ENCODE measurements at regions not wholly inside any gene's neighbourhood (a gene's known extent, or its start where the extent isn't known, plus 50 kb on each side); places are given as distances from the start of the nearest gene placed in this dataset.

- WGBS = 87% methylated on average over 2 of the region's 2 CpGs
- no peak for DNase-seq (ENCODE audit: low spot score)
- H3K9me3 ChIP-seq (ENCODE audit: control insufficient read depth in 4 of 4, low read length in 3 of 4) = peaks cover 0 to 2% (median 0%) of the 10 kb centered on the region in 4 donors
- H3K36me3 ChIP-seq (ENCODE audit: control insufficient read depth in 4 of 4, insufficient read depth in 3 of 4, low read depth in 1 of 4, low read length in 3 of 4) = no peaks in the 10 kb centered on the region
- no peak overlapping the region for H3K9ac ChIP-seq (ENCODE audit: low read depth in 1 of 2, low read length in 2 of 2)
- H3K4me1 ChIP-seq (ENCODE audit: control insufficient read depth in 4 of 4, insufficient read depth in 4 of 4, low read length in 3 of 4) = peaks cover 0 to 5% (median under 1%) of the 10 kb centered on the region in 4 donors
- peaks cover 0 to 2% (median 0%) of the 10 kb centered on the region in 4 donors for H3K27me3 ChIP-seq (ENCODE audit: control insufficient read depth in 4 of 4, insufficient read depth in 4 of 4, low read length in 3 of 4)
- TF ChIP-seq REST (IDR thresholded peaks at IDR 0.05) (no peak), JUND (IDR thresholded peaks at IDR 0.05) (no peak), FOXA2 (IDR thresholded peaks at IDR 0.05) (no peak), FOXA1 (IDR thresholded peaks at IDR 0.05) (no peak), ATF3 (IDR thresholded peaks at IDR 0.05) (no peak), HNF4G (IDR thresholded peaks at IDR 0.05) (no peak)
- no peak overlapping the region for H3K4me3 ChIP-seq (ENCODE audit: low read depth in 1 of 3, low read length in 3 of 3)
- H3K27ac ChIP-seq (ENCODE audit: low read depth in 1 of 2, low read length in 2 of 2) = no peak overlapping the region
Measured at GRCh38 chr12:14135996-14136395, 154.6 kb upstream of the GRIN2B start.

- TF ChIP-seq SP1 (IDR thresholded peaks at IDR 0.05) (no peak), RXRA (IDR thresholded peaks at IDR 0.05) (no peak), CTCF (IDR thresholded peaks at IDR 0.05; ENCODE audit: low read depth, low read length, missing input control) (no peak)
- WGBS = 75% methylated on average over 6 of the region's 6 CpGs
- no peaks in the 10 kb centered on the region for H3K36me3 ChIP-seq (ENCODE audit: control insufficient read depth in 4 of 4, insufficient read depth in 3 of 4, low read depth in 1 of 4, low read length in 3 of 4)
- peaks cover 0 to 2% (median 0%) of the 10 kb centered on the region in 4 donors for H3K27me3 ChIP-seq (ENCODE audit: control insufficient read depth in 4 of 4, insufficient read depth in 4 of 4, low read length in 3 of 4)
- H3K4me1 ChIP-seq (ENCODE audit: control insufficient read depth in 4 of 4, insufficient read depth in 4 of 4, low read length in 3 of 4) = peaks cover 0 to 5% (median under 1%) of the 10 kb centered on the region in 4 donors
- H3K9ac ChIP-seq (ENCODE audit: low read depth in 1 of 2, low read length in 2 of 2) = no peak overlapping the region
- H3K9me3 ChIP-seq (ENCODE audit: control insufficient read depth in 4 of 4, low read length in 3 of 4) = peaks cover 0 to 2% (median 0%) of the 10 kb centered on the region in 4 donors
- no peak overlapping the region for H3K27ac ChIP-seq (ENCODE audit: low read depth in 1 of 2, low read length in 2 of 2)
- no peak for DNase-seq (ENCODE audit: low spot score)
- H3K4me3 ChIP-seq (ENCODE audit: low read depth in 1 of 3, low read length in 3 of 3) = no peak overlapping the region
Measured at GRCh38 chr12:14138495-14138894, 157.1 kb upstream of the GRIN2B start.

- H3K36me3 ChIP-seq (ENCODE audit: control insufficient read depth in 4 of 4, insufficient read depth in 3 of 4, low read depth in 1 of 4, low read length in 3 of 4) = no peaks in the 10 kb centered on the region
- H3K4me3 ChIP-seq (ENCODE audit: low read depth in 1 of 3, low read length in 3 of 3) = no peak overlapping the region
- no peaks in the 10 kb centered on the region for H3K27me3 ChIP-seq (ENCODE audit: control insufficient read depth in 4 of 4, insufficient read depth in 4 of 4, low read length in 3 of 4)
- DNase-seq (ENCODE audit: low spot score) = no peak
- no peak overlapping the region for H3K9ac ChIP-seq (ENCODE audit: low read depth in 1 of 2, low read length in 2 of 2)
- H3K4me1 ChIP-seq (ENCODE audit: control insufficient read depth in 4 of 4, insufficient read depth in 4 of 4, low read length in 3 of 4) = no peaks in the 10 kb centered on the region
- TF ChIP-seq SP1 (IDR thresholded peaks at IDR 0.05) (no peak), JUND (IDR thresholded peaks at IDR 0.05) (no peak), YY1 (IDR thresholded peaks at IDR 0.05) (no peak), ATF3 (IDR thresholded peaks at IDR 0.05) (no peak)
- H3K9me3 ChIP-seq (ENCODE audit: control insufficient read depth in 4 of 4, low read length in 3 of 4) = no peaks in the 10 kb centered on the region
- no peak overlapping the region for H3K27ac ChIP-seq (ENCODE audit: low read depth in 1 of 2, low read length in 2 of 2)
- 59% methylated on average over 6 of the region's 6 CpGs for WGBS
Measured at GRCh38 chr12:14148489-14149270, 167.3 kb upstream of the GRIN2B start.

All from liver (tissue), 8 donors.